HepG2 (cell line): ENCODE measurements at regions not wholly inside any gene's neighbourhood (a gene's known extent, or its start where the extent isn't known, plus 50 kb on each side); places are given as distances from the start of the nearest gene placed in this dataset.

ENCODE experiments used
- ATAC-seq: fragments of 200-7000 bp; cut with Tn5 transposase; 3 replicates; pipeline ENCODE4 v1.9.1; 2020; ENCODE audit warnings: mild to moderate bottlenecking, moderate library complexity
- BruUV-seq: library from RNA; stranded (reverse); fragments of 400-500 nt; replicated peaks from 2 replicates; lab custom pipeline; 2021; lab: Mats Ljungman, UMichigan
- CTCF ChIA-PET: fragments of 300-600 bp; formaldehyde crosslinking; extraction: SDS; loops from one replicate; lab custom pipeline; 2021; ENCODE audit warnings: low total read pairs, inconsistent platforms, low intra/inter-chr PET ratio; lab: Yijun Ruan, JAX
- POLR2A ChIA-PET: fragments of 350-600 bp; sonication (Branson Sonifier 250); formaldehyde crosslinking; loops from one replicate; lab custom pipeline; 2020; ENCODE audit warnings: antibody characterized with exemption, inconsistent platforms; lab: Yijun Ruan, JAX
- DNase-seq: peaks from one replicate; pipeline ENCODE4 v3.0.0-alpha.2; 2015; ENCODE audit warnings: low spot score
- FAIRE-seq: peaks from 3 replicates; lab custom pipeline; 2011; peaks lifted over from hg19 to GRCh38; lab: Jason Lieb, UNC
- H2AFZ ChIP-seq: one replicate; pipeline ENCODE4 v1.6.1; 2011; ENCODE audit warnings: low read length, inconsistent platforms
- H3K27ac ChIP-seq: fragments of 300-600 bp; 3 replicates; pipeline ENCODE4 v1.8.0; 2011; ENCODE audit warnings: mixed run types, mild to moderate bottlenecking, mixed read lengths, low read length, inconsistent platforms; ENCODE audit not compliant: insufficient read depth; ENCODE audit errors: extremely low read length
- H3K27me3 ChIP-seq, 2 experiments: fragments of 200-600 bp in 1 of 2; 2 replicates in 1 of 2; 3 replicates in 1 of 2; pipeline versions ENCODE4 v1.6.0 to v1.8.0; 2011; ENCODE audit warnings: low read length in 2 of 2, mild to moderate bottlenecking in 2 of 2, moderate library complexity in 2 of 2, inconsistent platforms in 1 of 2; ENCODE audit not compliant: insufficient read depth in 2 of 2, control insufficient read depth in 1 of 2
- H3K36me3 ChIP-seq, 2 experiments: fragments of 200-600 bp in 1 of 2; replicated peaks in 1 of 2; 2 replicates in 1 of 2; 3 replicates in 1 of 2; pipeline versions ENCODE4 v1.5.1 to v1.8.0; 2011; ENCODE audit warnings: low read length in 2 of 2, inconsistent platforms in 1 of 2; ENCODE audit not compliant: insufficient read depth in 2 of 2, control insufficient read depth in 1 of 2
- H3K4me1 ChIP-seq: 2 replicates; pipeline ENCODE4 v1.5.1; 2012; ENCODE audit warnings: low read length, inconsistent platforms; ENCODE audit not compliant: insufficient read depth
- H3K4me2 ChIP-seq: 2 replicates; pipeline ENCODE4 v1.6.0; 2011; ENCODE audit warnings: low read depth, low read length, inconsistent platforms
- H3K4me3 ChIP-seq, 3 experiments: fragments of 200-600 bp in 1 of 3; sonication (generic), shearing (Covaris generic) in 1 of 3; replicated peaks in 1 of 3; 2 replicates each; pipeline ENCODE4 v1.5.1; 2011 to 2016; ENCODE audit warnings: low read length in 3 of 3, inconsistent platforms in 2 of 3, low read depth in 2 of 3, mild to moderate bottlenecking in 2 of 3, control low read depth in 1 of 3, mixed read lengths in 1 of 3; ENCODE audit not compliant: insufficient read depth in 1 of 3
- H3K79me2 ChIP-seq: one replicate; pipeline ENCODE4 v1.6.1; 2011; ENCODE audit warnings: low read length, inconsistent platforms; ENCODE audit not compliant: insufficient read depth
- H3K9ac ChIP-seq: 2 replicates; pipeline ENCODE4 v1.6.0; 2011; ENCODE audit warnings: mild to moderate bottlenecking, low read depth, low read length, inconsistent platforms; ENCODE audit not compliant: insufficient read depth
- H3K9me3 ChIP-seq: 2 replicates; pipeline ENCODE4 v1.5.1; 2012; ENCODE audit warnings: mild to moderate bottlenecking, low read length
- H4K20me1 ChIP-seq: 2 replicates; pipeline ENCODE4 v1.6.0; 2011; ENCODE audit warnings: inconsistent platforms, mild to moderate bottlenecking, low read length, moderate library complexity; ENCODE audit not compliant: insufficient read depth
- ATF7 ChIP-seq, 2 experiments: fragments of 450-650 bp in 1 of 2; sonication (generic) in 1 of 2; formaldehyde crosslinking in 1 of 2; IDR thresholded peaks; 2 replicates each; pipeline versions ENCODE4 v1.4.0 to v1.6.1; 2016 to 2020; ENCODE audit warnings: antibody characterized with exemption in 1 of 2, mild to moderate bottlenecking in 1 of 2, missing genetic modification reagents in 1 of 2
- CENPT ChIP-seq: sonication (generic); formaldehyde crosslinking; IDR thresholded peaks from 2 replicates; pipeline ENCODE4 v1.8.0; 2022; ENCODE audit warnings: low read depth, mild to moderate bottlenecking, moderate library complexity, missing genetic modification reagents
- GRHL1 ChIP-seq: sonication (generic); formaldehyde crosslinking; conservative IDR thresholded peaks from 2 replicates; pipeline ENCODE4 v1.8.0; 2022; ENCODE audit warnings: missing genetic modification reagents
- HNRNPLL ChIP-seq: fragments of 200-400 bp; formaldehyde crosslinking; IDR thresholded peaks from 2 replicates; pipeline ENCODE4 v1.6.1; 2017; ENCODE audit warnings: mild to moderate bottlenecking, low read depth, low read length; ENCODE audit not compliant: poor library complexity, severe bottlenecking
- KLF13 ChIP-seq: sonication (generic); formaldehyde crosslinking; IDR thresholded peaks from 2 replicates; pipeline ENCODE4 v1.4.0; 2020; ENCODE audit warnings: mild to moderate bottlenecking, missing genetic modification reagents
- KMT2B ChIP-seq: IDR thresholded peaks from 2 replicates; pipeline ENCODE4 v1.6.1; 2016; ENCODE audit warnings: missing genetic modification reagents, missing compliant biosample characterization
- MIER2 ChIP-seq: IDR thresholded peaks from 2 replicates; pipeline ENCODE4 v1.6.1; 2016; ENCODE audit warnings: missing biosample characterization, missing genetic modification reagents
- RFXANK ChIP-seq: IDR thresholded peaks from 2 replicates; pipeline ENCODE4 v1.6.1; 2016
- ZNF607 ChIP-seq: sonication (generic); formaldehyde crosslinking; IDR thresholded peaks from 2 replicates; pipeline ENCODE4 v1.5.1; 2020; ENCODE audit warnings: missing genetic modification reagents, mild to moderate bottlenecking, borderline replicate concordance
- ZNF766 ChIP-seq: sonication (generic); formaldehyde crosslinking; IDR thresholded peaks from 2 replicates; pipeline ENCODE4 v1.5.0; 2020; ENCODE audit warnings: missing genetic modification reagents, borderline replicate concordance
- WGBS: methylation state at CpG from one replicate; pipeline ENCODE4 v1.1.6; 2017; ENCODE audit warnings: low lambda C conversion rate; 5-methylcytosine and 5-hydroxymethylcytosine counted together
- in situ Hi-C: cut with HindIII; loops from 2 replicates; pipeline ENCODE4 v1.10.0; 2017; ENCODE audit warnings: low pct_unique_long_range_greater_than_20kb; ENCODE audit not compliant: extremely low pct_ligation_motif_present
- intact Hi-C: fragments of 100-400 bp; cut with micrococcal nuclease; formaldehyde crosslinking; loops from one replicate; pipeline ENCODE4 v1.10.0; 2022; ENCODE audit not compliant: unreplicated experiment

- no peaks in the 10 kb centered on the region for H3K79me2 ChIP-seq
- H3K27ac ChIP-seq: no peak overlapping the region
- ATAC-seq (no peak), DNase-seq (no peak), FAIRE-seq (no peak)
- no peaks in the 10 kb centered on the region for H3K27me3 ChIP-seq
- in situ Hi-C loops: no loop called here
- no peaks in the 10 kb centered on the region for H3K36me3 ChIP-seq
- ChIA-PET CTCF (no interaction called here), POLR2A (no interaction called here)
- intact Hi-C loops: no loop called here
- no peaks in the 10 kb centered on the region for H3K4me1 ChIP-seq
- no TSS peak for BruUV-seq
- no peak overlapping the region for H3K4me3 ChIP-seq
- H3K4me2 ChIP-seq: no peak overlapping the region
- H2AFZ ChIP-seq: no peak overlapping the region
- WGBS: 69% methylated on average over 1 of the region's 1 CpG
- TF ChIP-seq ZNF607 (no peak), GRHL1 (CRISPR knock-in tag) (no peak), ATF7 (IDR thresholded peaks at IDR 0.05) (0 out of 2 replicates have a peak, but pooled peaks have one; percentile 32), ATF7 (CRISPR knock-in tag; IDR thresholded peaks at IDR 0.05) (no peak), HNRNPLL (no peak), MIER2 (CRISPR knock-in tag) (no peak)
- no peak overlapping the region for H3K9ac ChIP-seq
- H4K20me1 ChIP-seq: no peaks in the 10 kb centered on the region
- no peaks in the 10 kb centered on the region for H3K9me3 ChIP-seq
Measured at GRCh38 chr2:12641441-12641840, 75.3 kb upstream of the TRIB2 start.

- H3K9ac ChIP-seq: no peak overlapping the region
- no peaks in the 10 kb centered on the region for H3K79me2 ChIP-seq
- no peak overlapping the region for H2AFZ ChIP-seq
- no peaks in the 10 kb centered on the region for H3K4me1 ChIP-seq
- ChIA-PET POLR2A (no interaction called here), CTCF (no interaction called here)
- H3K9me3 ChIP-seq: no peaks in the 10 kb centered on the region
- FAIRE-seq: no peak
- in situ Hi-C loops (no loop called here), intact Hi-C loops (no loop called here)
- H3K4me3 ChIP-seq: no peak overlapping the region
- TF ChIP-seq CENPT: no peak
- TF ChIP-seq KLF13 (CRISPR knock-in tag): no peak
- no peak for TF ChIP-seq RFXANK (CRISPR knock-in tag)
- no peak for TF ChIP-seq KMT2B (CRISPR knock-in tag)
- TF ChIP-seq ZNF766 (CRISPR knock-in tag): no peak
- H3K27ac ChIP-seq: no peak overlapping the region
- no peak overlapping the region for H3K4me2 ChIP-seq
- H4K20me1 ChIP-seq: no peaks in the 10 kb centered on the region
- DNase-seq: no peak
- BruUV-seq: no TSS peak
- 15% methylated on average over 7 of the region's 7 CpGs for WGBS
- no peaks in the 10 kb centered on the region for H3K27me3 ChIP-seq
- ATAC-seq: no peak
- no peaks in the 10 kb centered on the region for H3K36me3 ChIP-seq
Measured at GRCh38 chr2:12642332-12642731, 74.4 kb upstream of the TRIB2 start.
